ENCODE measurements at regions not wholly inside any gene's neighbourhood (a gene's known extent, or its start where the extent isn't known, plus 50 kb on each side); places are given as distances from the start of the nearest gene placed in this dataset.

DNA sequence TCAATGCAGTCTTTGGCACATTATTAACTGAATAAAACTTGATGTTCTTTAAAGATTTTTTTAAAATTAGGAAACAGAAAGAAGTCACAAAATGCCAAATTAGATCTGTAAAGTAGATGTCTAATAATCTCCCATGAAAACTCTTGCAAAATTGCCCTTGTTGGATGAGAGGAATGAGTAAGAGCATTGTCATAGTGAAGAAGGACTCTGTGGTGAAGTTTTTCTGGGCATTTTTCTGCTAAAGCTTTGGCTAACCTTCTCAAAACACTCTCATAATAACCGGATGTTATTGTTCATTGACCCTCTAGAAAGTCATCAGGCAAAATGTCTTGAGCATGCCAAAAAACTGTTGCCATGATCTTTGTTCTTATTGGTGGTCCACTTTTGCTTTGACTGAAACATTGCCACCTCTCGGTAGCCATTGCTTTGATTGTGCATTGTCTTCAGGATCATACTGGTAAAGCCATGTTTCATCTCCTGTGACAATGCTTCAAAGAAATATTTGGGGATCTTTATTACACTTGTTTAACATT is 549.3 kb downstream of the LIG4 start:
- H2BK20ac ChIP-seq (ENCODE audit: low read depth, low read length, poor library complexity, severe bottlenecking): no peak overlapping the region
- H3K23me2 ChIP-seq (ENCODE audit: insufficient read length, low read depth, low read length, poor library complexity, severe bottlenecking): no peaks in the 10 kb centered on the region
- no peak overlapping the region for H4K5ac ChIP-seq (ENCODE audit: insufficient read length, low read depth, low read length)
- no peak overlapping the region for H4K8ac ChIP-seq (replicated peaks; ENCODE audit: insufficient read length, low read depth, low read length)
- Mint-ChIP-seq H3K27me3 (ENCODE audit: low read depth) (no peaks in the 10 kb centered on the region; the same call in 1 of the 2 replicates), H3K4me1 (no peaks in the 10 kb centered on the region), H3K4me3 (no peak overlapping the region), H3K9me3 (peaks cover 2 to 5% of the 10 kb centered on the region in 2 experiments; a peak in 2 of 5 replicates), H3K27ac (no peak overlapping the region), H3K36me3 (ENCODE audit: insufficient read depth in 1 of 3, low read depth in 3 of 3) (peaks cover 0 to 9% (median 0%) of the 10 kb centered on the region in 3 experiments; a peak in 2 of 7 replicates)
- H3T11ph ChIP-seq (ENCODE audit: low read length): no peak overlapping the region
- H2BK12ac ChIP-seq (ENCODE audit: insufficient read length, low read depth, low read length): no peak overlapping the region
- H4K91ac ChIP-seq (ENCODE audit: insufficient read length, low read depth, low read length): no peak overlapping the region
- no peak overlapping the region for H2AFZ ChIP-seq (ENCODE audit: low read length)
- no peak overlapping the region for H3K14ac ChIP-seq (ENCODE audit: insufficient read depth, low read length)
- no peaks in the 10 kb centered on the region for H3K4me1 ChIP-seq (ENCODE audit: insufficient read depth, low read length)
- H2BK5ac ChIP-seq (ENCODE audit: insufficient read length, low read length): no peak overlapping the region
- no peak overlapping the region for H3K23ac ChIP-seq (ENCODE audit: insufficient read length, low read depth, low read length)
- H3K27ac ChIP-seq (ENCODE audit: insufficient read length, low read depth, low read length): no peak overlapping the region
- H4K20me1 ChIP-seq (ENCODE audit: control insufficient read depth, insufficient read depth, insufficient read length): peaks cover 2% of the 10 kb centered on the region
- H3K79me1 ChIP-seq (ENCODE audit: insufficient read depth, low read depth, low read length, poor library complexity, severe bottlenecking): no peaks in the 10 kb centered on the region
- H2AK5ac ChIP-seq (ENCODE audit: insufficient read length, low read length): no peak overlapping the region
- H3K27me3 ChIP-seq (ENCODE audit: insufficient read depth, low read length): no peaks in the 10 kb centered on the region
- no peak overlapping the region for H3K4ac ChIP-seq (ENCODE audit: low read depth, low read length)
- no peaks in the 10 kb centered on the region for H3K9me3 ChIP-seq (ENCODE audit: control insufficient read depth, low read depth, low read length)
- DNase-seq: no peak
- no peak overlapping the region for H3K9ac ChIP-seq (ENCODE audit: extremely low read depth, insufficient read length, low read length)
- H2BK120ac ChIP-seq (ENCODE audit: low read depth, low read length, poor library complexity, severe bottlenecking): no peak overlapping the region
- no peak overlapping the region for H3K56ac ChIP-seq (ENCODE audit: insufficient read length, low read depth, low read length)
- no peak overlapping the region for H3K4me2 ChIP-seq (ENCODE audit: insufficient read depth, insufficient read length, low read length)
- 0 out of 2 replicates have a peak, but pooled peaks cover 1% of the 10 kb centered on the region for H3K79me2 ChIP-seq (ENCODE audit: insufficient read depth, low read length)
- no peak overlapping the region for H3K18ac ChIP-seq (ENCODE audit: insufficient read length, low read depth, low read length)
- TF ChIP-seq, protein P1, sequence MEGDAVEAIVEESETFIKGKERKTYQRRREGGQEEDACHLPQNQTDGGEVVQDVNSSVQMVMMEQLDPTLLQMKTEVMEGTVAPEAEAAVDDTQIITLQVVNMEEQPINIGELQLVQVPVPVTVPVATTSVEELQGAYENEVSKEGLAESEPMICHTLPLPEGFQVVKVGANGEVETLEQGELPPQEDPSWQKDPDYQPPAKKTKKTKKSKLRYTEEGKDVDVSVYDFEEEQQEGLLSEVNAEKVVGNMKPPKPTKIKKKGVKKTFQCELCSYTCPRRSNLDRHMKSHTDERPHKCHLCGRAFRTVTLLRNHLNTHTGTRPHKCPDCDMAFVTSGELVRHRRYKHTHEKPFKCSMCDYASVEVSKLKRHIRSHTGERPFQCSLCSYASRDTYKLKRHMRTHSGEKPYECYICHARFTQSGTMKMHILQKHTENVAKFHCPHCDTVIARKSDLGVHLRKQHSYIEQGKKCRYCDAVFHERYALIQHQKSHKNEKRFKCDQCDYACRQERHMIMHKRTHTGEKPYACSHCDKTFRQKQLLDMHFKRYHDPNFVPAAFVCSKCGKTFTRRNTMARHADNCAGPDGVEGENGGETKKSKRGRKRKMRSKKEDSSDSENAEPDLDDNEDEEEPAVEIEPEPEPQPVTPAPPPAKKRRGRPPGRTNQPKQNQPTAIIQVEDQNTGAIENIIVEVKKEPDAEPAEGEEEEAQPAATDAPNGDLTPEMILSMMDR (conservative IDR thresholded peaks at IDR 0.05): no peak
- no peak overlapping the region for H2BK15ac ChIP-seq (ENCODE audit: low read depth, low read length)
- WGBS (ENCODE audit: extremely low coverage, insufficient read length, low lambda C conversion rate): no CpG with 5 or more reads among the region's 2 CpGs

All from H9 (cell line).